ENCODE measurements at regions not wholly inside any gene's neighbourhood (a gene's known extent, or its start where the extent isn't known, plus 50 kb on each side); places are given as distances from the start of the nearest gene placed in this dataset.

- TF ChIP-seq, protein P1, sequence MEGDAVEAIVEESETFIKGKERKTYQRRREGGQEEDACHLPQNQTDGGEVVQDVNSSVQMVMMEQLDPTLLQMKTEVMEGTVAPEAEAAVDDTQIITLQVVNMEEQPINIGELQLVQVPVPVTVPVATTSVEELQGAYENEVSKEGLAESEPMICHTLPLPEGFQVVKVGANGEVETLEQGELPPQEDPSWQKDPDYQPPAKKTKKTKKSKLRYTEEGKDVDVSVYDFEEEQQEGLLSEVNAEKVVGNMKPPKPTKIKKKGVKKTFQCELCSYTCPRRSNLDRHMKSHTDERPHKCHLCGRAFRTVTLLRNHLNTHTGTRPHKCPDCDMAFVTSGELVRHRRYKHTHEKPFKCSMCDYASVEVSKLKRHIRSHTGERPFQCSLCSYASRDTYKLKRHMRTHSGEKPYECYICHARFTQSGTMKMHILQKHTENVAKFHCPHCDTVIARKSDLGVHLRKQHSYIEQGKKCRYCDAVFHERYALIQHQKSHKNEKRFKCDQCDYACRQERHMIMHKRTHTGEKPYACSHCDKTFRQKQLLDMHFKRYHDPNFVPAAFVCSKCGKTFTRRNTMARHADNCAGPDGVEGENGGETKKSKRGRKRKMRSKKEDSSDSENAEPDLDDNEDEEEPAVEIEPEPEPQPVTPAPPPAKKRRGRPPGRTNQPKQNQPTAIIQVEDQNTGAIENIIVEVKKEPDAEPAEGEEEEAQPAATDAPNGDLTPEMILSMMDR (IDR thresholded peaks at IDR 0.05), result no peak
- TF ChIP-seq POLR2A (IDR thresholded peaks at IDR 0.05), result no peak
These were observed 53.8 kb upstream of the CADM2 start for GRCh38 chr3:84904816-84905555.
